ENCODE measurements at regions not wholly inside any gene's neighbourhood (a gene's known extent, or its start where the extent isn't known, plus 50 kb on each side); places are given as distances from the start of the nearest gene placed in this dataset.

GRCh38 chr3:64300790-64301423 lies 75.6 kb upstream of the PRICKLE2 start:
- CTCF ChIA-PET, result no interaction called here
- Histone ChIP-seq H4K20me1 (ENCODE audit: insufficient read depth) (no peaks in the 10 kb centered on the region), H3K36me3 (ENCODE audit: control insufficient read depth in 1 of 2, insufficient read depth in 2 of 2, low read length in 2 of 2) (no peaks in the 10 kb centered on the region), H2AFZ (ENCODE audit: low read depth, low read length, poor library complexity, severe bottlenecking) (no peak overlapping the region), H3K9ac (ENCODE audit: low read length) (no peak overlapping the region), H3K79me2 (ENCODE audit: insufficient read depth, low read length) (no peaks in the 10 kb centered on the region), H3K27me3 (ENCODE audit: insufficient read depth, low read length) (no peaks in the 10 kb centered on the region; the same call in 1 of the 2 replicates), H3K9me2 (ENCODE audit: insufficient read depth) (no peaks in the 10 kb centered on the region), H3K4me2 (ENCODE audit: low read length) (no peak overlapping the region), H3K9me3 (ENCODE audit: control insufficient read depth in 1 of 2, insufficient read depth in 1 of 2, low read depth in 1 of 2, low read length in 2 of 2) (no peaks in the 10 kb centered on the region), H3K4me3 (replicated peaks in 1 of 2; ENCODE audit: low read depth in 1 of 2, low read length in 2 of 2) (no peak overlapping the region), H3K4me1 (ENCODE audit: control insufficient read depth in 1 of 2, insufficient read depth in 2 of 2, low read length in 2 of 2) (no peaks in the 10 kb centered on the region), H3K27ac (ENCODE audit: low read depth, low read length) (no peak overlapping the region)
- RAD21 ChIA-PET (ENCODE audit: low non-redundant PET in 1 of 2, low total read pairs in 2 of 2, uncharacterized antibody in 2 of 2, unreplicated experiment in 2 of 2), result no interaction called here
- DNase-seq (ENCODE audit: low read depth, low spot score), result no peak
- no TSS peak for BruUV-seq (replicated peaks)
- POLR2A ChIA-PET, result no interaction called here
- TF ChIP-seq REST (IDR thresholded peaks at IDR 0.05; ENCODE audit: low read depth) (no peak), SRF (IDR thresholded peaks at IDR 0.05; ENCODE audit: low read depth) (no peak), FOSL1 (IDR thresholded peaks at IDR 0.05; ENCODE audit: low read depth) (no peak), EZH2 (IDR thresholded peaks at IDR 0.05) (no peak), TCF7L2 (IDR thresholded peaks at IDR 0.05; ENCODE audit: borderline replicate concordance, extremely low read depth, insufficient read depth, insufficient read length) (no peak), ATF3 (IDR thresholded peaks at IDR 0.05) (no peak), POLR2AphosphoS5 (IDR thresholded peaks at IDR 0.05; ENCODE audit: low read depth, low read length) (no peak)
- ATAC-seq, result no peak
- intact Hi-C loops (cut with micrococcal nuclease), result loop anchor here (10.0 kb wide), 1 partner anchor 64 kb away; no protein-coding TSS in a partner anchor
